CD4-positive, alpha-beta T cell treated with Interferon alpha-2 for 1 hour (primary cell): ENCODE measurements at regions not wholly inside any gene's neighbourhood (a gene's known extent, or its start where the extent isn't known, plus 50 kb on each side); places are given as distances from the start of the nearest gene placed in this dataset.

Source experiments
- DNase-seq, 2 donors: peaks; one replicate each; pipeline ENCODE4 v3.0.0-alpha.2; 2020 to 2022

DNA sequence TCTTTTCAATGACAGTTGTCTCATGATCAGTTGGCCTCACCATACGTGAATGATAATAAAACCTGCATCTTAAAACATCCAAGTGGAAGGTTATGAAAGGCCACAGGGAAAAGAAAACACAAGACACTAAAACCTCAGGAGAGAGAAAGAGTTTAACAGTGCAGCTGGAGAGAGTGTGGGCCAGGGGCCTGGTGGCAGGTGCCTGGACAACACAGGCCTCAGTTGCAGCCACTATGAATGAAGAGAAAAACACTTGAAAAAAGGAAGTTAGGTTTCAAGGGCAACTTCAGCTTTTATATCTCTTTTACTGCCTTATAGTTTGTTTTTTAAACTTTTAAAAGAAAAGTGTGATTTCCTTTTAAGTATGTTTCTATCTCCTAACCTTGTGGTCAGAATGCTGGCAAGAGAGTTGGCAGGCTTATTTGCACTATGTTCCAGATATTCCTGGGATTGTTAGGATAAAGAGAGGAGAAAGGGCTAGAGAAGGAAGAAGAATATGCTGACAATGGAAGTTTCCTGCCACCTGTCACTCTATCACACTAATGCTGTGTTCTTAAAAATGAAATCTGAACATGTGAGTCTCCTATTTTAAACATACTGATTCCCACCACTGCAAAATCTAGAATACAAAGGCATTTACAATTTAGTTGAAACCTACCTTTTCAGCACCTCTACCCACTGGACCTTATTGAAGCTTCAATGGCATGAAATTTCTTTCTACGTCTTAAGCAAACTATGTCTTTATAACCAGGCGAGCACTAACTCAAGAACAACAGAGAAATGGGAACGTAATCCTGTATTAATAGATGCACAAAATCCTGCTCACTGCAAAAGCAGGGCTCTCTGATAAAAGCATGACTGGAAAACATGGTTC, 222.4 kb downstream of the CD83 start:
- no peak for DNase-seq

DNA sequence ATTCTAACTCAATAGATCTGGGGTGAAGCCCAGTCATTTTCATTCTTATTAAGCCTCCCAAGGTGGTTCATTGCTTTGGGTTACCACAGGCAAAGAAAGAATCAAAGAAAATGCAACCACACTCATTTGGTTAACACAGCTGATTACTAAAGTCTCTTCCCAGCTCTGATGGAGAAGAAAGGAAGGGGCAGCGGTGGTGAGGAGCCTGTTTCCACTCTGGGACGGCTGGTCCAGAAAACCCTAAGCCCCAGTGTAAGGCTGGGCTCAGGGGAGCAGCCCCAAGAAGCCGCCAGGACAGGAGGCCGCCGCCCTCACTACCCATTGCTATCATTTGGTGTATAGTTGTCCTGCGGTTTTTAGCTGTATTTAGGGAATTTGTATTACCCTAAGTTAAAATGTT, 226.9 kb downstream of the CD83 start:
- no peak for DNase-seq

GRCh38 chr6:14348389-14348788, 230.8 kb downstream of the CD83 start:
- DNase-seq: no peak

DNA sequence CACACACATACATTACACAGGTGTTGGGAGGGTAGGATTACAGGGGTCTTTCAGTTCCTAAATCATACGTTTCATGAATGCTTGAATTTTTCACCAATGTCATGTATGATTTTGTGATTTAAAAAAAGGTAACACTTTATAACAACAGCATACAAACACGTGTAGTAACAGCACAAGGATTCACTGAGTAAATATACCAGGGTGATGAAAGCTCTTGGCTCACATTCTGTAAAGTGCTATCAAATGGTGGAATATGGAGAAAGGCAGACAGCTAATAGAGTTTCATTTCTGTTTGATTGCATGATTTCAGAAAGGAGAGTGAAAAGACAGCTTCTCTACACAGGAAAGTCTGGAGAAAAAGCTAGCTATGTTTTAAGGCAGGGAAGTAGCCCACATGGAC, 231.9 kb downstream of the CD83 start:
- no peak for DNase-seq

DNA sequence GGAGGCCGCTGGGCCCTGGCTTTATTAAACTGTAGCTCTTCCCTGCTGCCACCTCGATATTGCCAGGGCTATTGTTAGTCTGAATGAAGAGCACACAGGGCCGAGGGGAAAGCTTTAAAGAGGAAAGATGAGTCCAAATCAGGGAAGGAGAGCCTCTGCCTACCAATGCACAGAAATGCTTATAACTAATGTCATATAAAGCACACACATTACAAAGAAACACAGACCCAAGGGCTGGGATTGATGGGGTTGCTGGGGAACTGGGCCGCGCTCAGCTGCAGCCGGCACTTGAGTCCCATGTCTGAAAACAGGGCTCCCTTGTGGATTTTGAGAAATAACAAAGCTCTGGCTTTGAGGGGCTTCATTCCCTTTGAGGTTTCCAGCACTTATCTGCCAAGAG, 232.6 kb downstream of the CD83 start:
- DNase-seq: no peak

DNA sequence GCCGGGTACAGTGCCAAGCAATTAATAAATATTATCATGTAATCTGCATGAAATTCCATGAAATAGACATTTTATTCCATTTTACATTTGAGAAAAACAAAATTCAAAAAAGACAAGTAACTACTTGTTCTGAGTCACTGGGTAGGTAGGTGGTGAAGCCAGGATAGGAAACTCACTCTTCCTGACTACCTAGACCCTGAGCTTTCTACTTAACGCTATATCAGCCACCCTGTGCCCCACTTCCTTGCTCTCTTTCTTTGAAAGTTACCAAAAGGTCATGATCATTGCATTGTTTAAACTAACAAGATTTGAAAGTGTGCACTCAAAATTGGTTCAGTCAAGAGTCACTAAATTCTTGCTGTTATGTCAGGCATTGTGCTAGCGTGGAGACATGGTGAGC, 235.7 kb downstream of the CD83 start:
- DNase-seq: no peak

DNA sequence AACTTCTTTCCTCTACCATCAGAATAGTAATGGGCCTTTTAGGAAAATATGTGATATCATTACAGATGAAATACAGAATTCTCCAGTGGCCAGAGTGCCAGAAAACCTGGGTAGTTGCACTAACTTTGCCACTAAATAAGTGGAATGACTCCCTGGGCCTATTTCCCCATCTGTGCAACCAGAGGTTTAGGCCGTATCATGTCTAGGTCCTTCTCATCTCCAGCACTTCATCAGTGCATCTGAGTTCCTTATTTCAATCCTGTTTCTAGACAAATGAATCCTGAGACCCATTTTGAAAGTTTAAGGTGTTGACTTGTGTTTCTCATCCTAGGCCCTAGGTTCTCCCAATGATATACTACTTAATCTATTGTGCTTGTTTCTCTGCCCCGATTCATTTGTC, 236.2 kb downstream of the CD83 start:
- DNase-seq: no peak

DNA sequence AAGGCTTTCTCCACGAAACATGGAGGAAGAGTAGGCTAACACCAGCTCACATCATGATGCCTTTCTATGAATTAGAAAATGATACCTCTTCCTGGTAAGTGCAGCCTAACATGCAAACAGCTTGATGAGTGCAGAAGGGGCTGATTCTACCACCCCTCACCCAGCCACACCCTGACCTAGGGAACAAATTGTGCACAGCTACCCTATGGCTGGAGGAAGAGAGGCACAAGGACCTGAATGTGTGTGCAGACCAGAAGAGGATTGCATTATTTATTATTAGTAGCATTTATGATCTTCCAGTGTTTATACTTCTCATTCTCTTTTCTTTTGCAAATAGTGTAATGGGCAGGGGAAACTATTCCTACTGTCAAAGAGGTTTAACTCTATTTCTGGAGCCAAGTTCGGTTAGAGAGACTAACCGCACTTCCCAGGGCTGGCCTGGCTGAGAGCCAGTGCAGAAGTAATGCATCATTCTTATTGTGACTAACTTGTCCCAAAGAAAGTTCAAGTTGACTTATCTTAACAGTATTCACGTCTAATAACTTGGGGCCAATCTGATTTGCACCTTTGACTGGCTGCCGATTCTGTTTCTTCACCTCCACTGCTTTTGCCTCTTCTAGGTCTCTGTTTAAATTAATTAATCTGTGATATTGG, 237.5 kb downstream of the CD83 start:
- DNase-seq: no peak

DNA sequence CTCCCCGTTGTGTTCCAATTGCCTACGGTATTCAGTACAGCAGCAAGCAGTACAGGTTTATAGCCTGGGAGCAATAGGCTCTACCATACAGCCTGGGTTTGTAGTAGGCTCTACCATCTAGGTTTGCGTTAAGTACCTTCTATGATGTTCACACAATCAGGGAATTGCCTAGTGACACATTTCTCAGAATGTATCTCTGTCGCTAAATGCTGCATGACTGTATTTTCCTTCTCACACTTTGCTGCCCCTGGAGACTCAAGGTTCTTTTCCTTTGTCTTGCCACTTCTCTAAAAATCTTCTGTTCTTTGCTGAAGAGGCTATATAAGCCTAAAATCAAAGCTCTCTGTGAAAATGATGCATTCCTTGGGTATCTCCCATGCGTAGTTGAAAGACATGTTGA, 241.9 kb downstream of the CD83 start:
- DNase-seq: no peak

- DNase-seq: no peak
These were observed 243.0 kb downstream of the CD83 start for GRCh38 chr6:14360565-14360964.

GRCh38 chr6:14361297-14361696, 243.7 kb downstream of the CD83 start:
- no peak for DNase-seq

DNA sequence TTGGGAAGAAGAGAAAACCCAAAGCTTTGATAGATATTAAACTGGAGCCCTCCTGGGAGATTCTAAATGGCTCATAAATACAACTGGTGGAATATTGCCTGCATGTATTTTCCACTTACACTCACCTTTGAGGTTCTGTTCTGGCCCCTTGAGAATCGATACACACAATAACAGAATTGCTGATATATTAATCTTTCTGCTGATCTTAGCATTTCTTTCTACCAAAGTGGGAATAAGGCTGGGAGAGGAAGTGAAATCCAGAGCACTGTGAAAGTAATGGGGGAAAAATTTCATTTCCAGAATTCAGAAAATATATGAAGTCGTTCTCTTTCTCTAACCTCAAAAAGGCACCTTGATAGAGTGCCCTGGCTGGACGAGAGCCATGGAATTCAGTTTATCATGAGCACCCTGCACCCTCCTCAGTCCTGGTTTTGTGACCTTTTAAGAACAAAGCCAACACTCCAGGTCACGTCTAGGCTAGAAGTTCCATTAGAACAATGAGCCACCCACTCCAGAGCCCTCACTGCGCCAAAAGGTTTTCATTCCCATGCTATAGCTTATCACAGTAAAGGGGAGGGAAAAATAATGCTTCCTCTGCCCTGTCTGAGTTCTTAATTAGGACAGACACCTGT, 244.5 kb downstream of the CD83 start:
- no peak for DNase-seq

- DNase-seq: no peak
These were observed 246.8 kb downstream of the CD83 start for GRCh38 chr6:14364370-14364769.

- no peak for DNase-seq
These were observed 247.8 kb downstream of the CD83 start for GRCh38 chr6:14365393-14365792.

DNA sequence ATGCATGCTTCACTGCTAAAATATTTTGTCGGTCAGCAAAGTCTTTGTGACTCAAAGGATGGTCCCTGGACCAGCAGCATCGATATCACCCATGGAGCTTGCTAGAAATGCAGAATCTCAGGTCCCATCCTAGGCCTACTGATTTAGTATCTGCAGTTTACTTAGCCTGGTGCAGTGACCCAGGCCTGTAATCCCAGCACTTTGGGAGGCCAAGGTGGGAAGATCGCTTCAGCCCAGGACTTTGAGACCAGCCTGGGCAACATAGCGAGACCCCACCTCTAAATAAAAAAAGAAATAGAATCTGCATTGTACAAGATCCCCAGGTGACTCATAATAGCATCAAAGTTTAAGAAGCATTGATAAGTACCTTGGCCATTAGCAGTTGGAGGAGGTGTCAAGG, 248.7 kb downstream of the CD83 start:
- no peak for DNase-seq

DNA sequence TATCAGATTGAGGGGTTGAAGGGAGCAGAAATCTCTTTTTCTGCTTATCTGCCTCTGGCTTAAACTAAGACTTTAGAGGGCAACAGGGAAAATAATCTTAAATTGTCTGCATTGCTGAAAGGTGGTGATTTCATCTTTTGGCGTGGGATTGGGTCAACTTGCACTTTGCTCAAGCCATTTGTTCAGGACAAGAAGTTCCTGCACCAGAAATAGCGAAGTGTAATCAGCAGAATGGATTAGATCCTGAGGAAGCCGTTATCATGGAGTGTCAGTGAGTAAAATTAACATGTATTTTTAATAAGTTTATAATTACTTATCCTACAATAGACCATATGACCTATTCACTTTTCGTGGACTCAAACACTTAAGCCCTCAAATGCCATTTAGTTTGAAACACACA, 249.3 kb downstream of the CD83 start:
- DNase-seq: no peak

- DNase-seq: no peak
These were observed 249.7 kb downstream of the CD83 start for GRCh38 chr6:14367296-14367695.

- no peak for DNase-seq
These were observed 252.1 kb downstream of the CD83 start for GRCh38 chr6:14369717-14370116.

- no peak for DNase-seq
These were observed 254.0 kb downstream of the CD83 start for GRCh38 chr6:14371530-14371929.

DNA sequence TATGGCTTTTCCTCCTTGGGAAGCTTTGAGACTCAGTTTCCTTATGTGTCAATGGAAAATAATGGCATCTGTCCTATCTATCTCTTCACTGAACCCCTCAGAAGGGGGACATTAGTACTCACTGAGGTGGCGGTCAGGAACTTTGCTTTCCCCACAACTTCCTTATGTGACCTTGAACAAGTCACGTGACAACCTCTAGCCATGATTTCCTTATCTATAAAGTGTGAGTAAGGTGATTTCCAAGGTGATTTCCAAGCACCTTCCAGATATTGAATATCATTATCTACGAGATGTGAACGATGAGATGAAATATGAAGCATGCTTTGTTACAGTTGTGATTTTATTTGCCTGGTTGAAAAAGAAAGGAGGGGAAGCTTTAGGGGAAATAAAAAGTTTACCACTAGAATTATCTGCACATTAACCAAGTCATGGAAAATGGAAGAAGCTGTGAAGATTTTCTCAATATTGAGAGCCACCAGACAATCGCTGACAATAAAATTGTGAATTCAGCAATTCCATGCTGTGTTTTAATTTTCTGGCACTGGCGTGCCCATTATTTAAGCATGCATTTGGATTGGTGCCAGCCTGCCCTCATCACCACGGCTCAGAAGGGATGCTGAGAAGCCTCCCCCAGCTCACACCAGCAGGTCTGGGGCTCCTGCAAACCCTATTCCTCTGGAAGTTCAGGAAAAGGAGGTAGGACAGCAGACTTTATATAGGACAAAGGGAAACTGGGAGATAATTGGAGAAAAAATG, 255.3 kb downstream of the CD83 start:
- DNase-seq: peak in 1 of 2 donors; percentile 6

GRCh38 chr6:14373648-14374437, 256.3 kb downstream of the CD83 start:
- DNase-seq: no peak

GRCh38 chr6:14375930-14376329, 258.4 kb downstream of the CD83 start:
- no peak for DNase-seq

DNA sequence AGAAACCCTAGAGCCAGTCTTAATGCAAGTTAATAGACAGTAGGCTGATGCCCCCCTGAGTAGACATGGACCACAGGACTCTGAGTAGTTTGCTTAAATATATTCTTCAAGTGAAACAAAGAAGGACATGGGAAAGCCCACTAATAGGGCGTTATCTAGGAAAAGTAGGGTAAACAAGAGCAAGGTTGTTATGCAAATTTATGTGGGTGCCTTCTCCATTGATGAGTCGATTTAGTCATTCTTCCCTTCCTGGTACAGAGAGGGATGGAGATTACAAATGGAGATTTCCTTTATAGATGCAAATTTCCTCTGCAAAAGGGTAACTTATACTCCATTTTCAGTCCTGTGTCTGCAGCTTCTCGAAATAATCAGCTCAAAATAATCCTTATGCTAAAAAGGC, 262.0 kb downstream of the CD83 start:
- no peak for DNase-seq
